HG03378 (cell line): ENCODE measurements at regions not wholly inside any gene's neighbourhood (a gene's known extent, or its start where the extent isn't known, plus 50 kb on each side); places are given as distances from the start of the nearest gene placed in this dataset.
"Not testable (repeated sequence)": the region's sequence is repeated elsewhere in the genome, so short reads cannot be mapped to it uniquely, and the experiment has no call there.

ENCODE experiments used
- ATAC-seq: cut with Tn5 transposase; IDR thresholded peaks from one replicate; pipeline ENCODE4 v1.9.1; 2021; ENCODE audit warnings: mild to moderate bottlenecking, moderate library complexity; ENCODE audit not compliant: unreplicated experiment

DNA sequence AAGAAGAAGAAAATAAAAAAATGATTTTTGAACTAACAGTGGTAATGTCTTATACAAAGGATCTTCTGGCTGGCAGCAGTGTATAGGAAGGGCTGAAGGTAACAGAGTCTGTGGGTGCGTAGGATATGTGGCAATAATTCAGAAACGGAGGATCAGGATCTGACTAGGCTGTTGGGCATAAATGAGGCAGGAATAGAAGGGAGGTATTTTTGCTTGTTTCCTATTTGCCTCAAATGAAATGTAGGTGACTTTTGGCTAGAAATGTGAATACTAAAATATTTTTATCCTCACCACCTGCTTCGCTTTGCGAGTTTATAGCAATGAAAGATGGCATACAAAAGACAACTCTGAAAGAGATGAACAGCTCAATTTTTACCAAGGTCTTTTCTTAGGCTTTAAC lies 1086.1 kb upstream of the CELF4 start:
- ATAC-seq = no peak

DNA sequence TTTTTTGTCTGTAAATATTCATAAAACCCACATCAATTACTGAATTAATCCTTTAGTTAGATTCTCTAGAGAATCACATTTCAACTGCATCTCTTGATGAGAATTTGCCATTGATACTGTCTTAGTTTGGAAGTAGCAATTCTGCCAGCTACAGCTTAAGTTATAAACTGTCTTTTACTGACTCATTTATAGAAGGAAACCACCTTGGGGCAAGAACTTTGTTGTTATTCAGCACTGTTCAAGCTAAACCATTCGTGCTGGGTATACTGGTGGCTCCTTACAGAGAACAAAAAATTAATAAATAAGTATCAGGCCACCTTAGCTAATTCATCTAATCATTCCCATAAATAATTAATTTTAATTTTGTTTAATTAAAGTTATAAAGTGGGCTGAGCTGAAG lies 1082.6 kb upstream of the CELF4 start:
- ATAC-seq = no peak

DNA sequence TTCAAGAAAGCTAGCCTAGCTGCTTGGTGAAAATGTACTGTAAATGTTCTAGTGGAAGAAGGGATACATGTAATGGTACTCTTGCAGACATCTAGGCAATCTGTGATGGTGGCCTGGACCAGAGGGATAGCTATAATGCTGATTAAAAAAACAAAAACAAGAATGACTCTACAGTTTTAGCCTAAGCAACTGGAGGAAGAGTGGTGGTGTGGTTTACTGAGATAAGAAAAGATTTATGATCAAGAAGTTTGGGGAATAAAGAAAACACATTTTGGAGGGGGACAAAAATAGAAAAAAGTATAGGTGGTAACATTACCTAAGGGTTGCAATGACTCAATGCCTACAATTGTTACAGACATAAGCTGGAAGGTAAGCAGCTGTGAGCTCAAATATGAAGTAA lies 1080.7 kb upstream of the CELF4 start:
- ATAC-seq = no peak

DNA sequence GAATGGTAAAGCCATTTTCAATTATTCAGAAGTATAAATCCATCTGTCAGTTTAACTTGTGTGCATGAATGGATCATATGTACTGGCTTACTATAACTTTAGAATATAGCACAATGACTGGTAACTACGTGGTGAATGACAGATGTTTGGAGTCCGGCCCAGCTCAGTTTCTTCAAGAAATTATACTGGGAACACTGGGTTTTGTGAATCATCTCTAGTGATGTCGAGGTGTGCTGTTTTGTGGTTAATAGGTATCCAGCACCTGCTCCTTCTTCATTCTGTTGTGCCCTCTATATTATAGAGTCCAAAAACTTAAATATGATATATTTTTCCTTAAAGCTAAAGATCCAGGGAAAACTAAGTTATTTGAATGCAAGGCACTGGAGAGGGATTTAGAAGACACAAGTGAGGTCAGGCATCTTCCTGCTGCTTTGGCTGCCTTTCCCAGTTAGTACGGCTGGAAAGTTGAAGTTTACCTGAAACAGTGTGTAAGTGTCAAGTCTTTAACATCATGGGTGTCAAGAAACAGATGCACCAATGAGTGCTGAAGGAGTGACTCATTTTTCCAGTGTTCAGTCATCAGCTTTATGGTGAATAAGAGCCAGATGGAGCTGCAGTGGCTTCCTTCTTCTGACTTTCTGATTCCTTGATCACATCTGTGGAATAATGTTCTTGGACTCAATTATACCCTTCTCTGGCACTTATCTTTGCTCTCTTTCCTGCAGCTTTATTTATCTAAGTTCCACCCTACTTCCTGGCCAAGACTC lies 1079.5 kb upstream of the CELF4 start:
- no peak for ATAC-seq

DNA sequence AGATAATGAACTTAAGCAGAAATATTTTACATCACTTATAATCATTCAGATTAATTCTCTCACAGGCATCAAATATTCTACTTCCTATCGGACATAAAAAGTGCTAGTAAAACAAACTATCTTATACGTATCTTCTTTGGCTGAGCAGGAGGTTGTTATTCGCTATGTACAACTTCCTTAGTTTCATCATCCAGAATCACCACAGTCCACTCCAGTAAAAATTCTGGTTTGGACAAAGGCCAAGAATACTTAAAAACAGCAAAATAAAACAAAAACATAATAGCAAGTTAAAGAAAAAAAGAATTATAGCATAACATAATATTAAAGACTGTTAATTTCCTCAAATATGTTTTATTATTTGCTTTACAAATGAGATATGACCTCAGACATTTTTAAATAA lies 1077.1 kb upstream of the CELF4 start:
- no peak for ATAC-seq

DNA sequence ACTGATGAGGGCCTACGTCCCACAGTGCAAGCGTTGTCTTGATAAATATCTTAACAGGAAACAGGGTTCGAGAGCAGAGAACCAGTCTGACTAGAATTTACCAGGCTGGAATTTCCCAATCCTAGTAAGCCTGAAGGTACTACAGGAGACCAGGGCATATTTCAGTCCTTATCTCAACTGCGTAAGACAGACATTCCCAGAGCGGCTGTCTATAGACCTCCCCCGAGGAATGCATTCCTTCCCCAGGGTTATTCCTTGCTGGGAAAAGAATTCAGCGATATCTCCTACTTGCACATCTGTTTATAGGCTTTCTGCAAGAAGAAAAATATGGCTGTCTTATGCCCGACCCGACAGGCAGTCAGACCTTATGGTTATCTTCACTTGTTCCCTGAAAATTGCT lies 1074.1 kb upstream of the CELF4 start:
- not testable (repeated sequence) for ATAC-seq

DNA sequence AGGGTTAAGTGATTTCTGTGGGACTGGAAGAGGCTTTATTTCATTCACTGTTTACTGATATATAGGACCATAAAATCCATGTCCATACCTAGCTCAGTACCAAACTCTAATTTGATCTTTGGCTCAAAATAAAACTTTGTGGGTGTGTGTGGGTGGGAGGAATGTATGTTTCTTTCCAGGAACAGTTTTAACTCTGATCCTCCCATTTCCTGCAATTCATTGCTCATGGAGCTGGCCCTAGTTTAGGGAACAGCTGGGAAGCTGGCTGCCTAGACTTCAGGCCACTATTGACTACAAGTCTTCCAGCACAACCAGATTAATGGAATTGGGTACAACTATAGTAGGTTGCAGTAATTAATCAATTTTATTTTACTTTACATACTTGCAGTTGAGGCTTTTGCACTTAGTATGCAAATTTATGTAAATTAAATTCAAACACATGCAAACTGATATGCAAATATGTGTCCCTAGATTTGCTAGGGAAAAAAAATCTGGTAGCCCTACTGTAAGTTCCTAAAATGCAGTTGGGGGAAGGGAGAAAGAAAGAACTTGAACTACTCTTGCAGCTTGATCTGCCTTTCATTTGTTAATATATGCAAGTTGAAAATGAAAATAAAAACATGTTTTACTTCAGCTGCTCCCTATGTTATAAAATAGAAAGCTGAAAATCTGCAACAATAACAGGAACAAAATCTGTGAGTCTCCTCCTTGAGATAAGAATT lies 1070.3 kb upstream of the CELF4 start:
- ATAC-seq = no peak

DNA sequence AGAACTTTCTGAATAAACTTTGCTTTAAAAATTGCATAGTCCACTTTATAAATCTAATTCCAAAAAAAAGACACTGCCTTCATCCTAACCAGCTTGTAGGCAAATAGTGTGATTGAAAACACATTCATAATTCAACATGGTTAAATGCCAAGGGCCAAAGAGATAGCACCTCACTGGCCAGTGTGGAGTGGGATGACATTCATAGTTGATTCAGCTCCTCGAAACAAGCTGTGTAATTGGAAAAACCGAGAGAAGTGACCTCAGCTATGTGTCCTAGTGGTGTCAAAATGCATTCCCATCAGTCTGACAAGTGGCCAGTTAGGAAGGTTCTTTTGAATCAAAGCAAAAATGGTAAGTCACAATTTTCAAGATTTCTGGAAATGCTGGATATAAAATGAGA lies 1068.5 kb upstream of the CELF4 start:
- ATAC-seq = no peak

DNA sequence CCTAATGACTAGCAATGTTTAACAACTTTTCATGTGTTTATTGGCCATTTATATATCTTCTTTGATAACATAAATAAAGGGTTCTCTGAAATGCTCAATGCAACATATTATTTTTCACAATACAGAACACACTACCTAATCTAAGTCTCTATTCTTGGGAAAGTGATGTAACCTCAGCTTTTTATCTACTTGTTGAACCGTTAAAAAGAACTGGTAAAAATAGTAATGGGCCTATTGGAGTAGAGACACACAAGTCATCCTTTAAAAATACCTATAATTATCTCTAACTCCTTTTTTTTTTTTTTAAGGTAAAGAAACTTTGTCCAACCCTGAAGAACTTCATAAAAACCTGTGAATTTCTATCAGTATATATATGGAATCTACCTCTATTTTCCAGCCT lies 1067.7 kb upstream of the CELF4 start:
- ATAC-seq = no peak

DNA sequence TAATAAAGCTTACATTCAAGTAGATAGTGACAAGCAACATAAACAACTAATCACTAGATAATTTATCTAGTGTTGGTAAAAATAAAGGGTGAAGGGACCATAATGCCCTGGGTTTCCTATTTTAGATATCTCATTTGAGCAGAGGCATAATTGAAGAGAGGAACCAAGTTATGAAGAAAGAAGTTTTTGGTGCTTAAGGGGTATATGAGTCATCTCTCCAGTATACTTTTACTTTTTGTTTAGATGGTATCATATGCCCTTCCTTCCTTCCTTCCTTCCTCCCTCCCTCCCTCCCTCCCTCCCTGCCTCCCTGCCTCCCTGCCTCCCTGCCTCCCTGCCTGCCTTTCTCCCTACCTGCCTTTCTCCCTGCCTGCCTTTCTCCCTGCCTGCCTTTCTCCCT lies 1053.5 kb upstream of the CELF4 start:
- ATAC-seq = peak; percentile 75

DNA sequence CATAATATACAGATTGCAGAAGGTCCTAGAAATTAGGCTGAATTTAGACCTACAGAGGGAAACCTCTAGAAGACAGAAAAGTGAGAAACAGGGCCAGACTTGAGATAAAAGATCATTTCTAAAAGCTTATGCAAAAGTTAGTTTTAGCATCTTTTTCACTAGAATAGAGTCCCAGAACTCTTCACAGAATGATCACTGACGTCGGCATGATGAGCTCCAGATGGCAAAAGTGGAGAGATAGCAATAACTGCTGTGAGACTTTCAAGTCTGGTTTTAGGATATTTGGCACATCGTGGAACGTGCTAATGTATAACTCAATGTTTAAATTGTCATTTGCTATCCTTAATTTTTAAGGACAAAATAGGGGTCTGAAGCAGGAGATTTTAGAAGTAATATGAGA lies 1050.7 kb upstream of the CELF4 start:
- no peak for ATAC-seq

DNA sequence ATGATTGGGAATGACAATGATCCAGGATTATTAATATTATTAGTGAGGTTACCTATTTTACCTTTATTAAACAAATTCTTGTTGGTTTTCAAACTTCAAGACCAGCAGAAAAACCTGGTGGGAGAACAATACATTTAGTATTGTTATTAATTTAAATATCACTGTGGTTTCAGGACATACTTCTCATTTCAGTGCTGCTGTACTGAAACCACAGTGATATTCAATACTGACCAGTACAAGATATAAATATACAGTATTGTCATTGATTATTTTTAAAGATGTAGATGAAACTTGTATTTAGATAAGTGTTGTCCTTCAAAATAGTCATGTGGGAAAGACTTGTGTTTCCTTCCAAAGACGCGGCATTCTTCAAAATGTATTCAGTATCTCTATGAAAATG lies 1047.3 kb upstream of the CELF4 start:
- no peak for ATAC-seq

DNA sequence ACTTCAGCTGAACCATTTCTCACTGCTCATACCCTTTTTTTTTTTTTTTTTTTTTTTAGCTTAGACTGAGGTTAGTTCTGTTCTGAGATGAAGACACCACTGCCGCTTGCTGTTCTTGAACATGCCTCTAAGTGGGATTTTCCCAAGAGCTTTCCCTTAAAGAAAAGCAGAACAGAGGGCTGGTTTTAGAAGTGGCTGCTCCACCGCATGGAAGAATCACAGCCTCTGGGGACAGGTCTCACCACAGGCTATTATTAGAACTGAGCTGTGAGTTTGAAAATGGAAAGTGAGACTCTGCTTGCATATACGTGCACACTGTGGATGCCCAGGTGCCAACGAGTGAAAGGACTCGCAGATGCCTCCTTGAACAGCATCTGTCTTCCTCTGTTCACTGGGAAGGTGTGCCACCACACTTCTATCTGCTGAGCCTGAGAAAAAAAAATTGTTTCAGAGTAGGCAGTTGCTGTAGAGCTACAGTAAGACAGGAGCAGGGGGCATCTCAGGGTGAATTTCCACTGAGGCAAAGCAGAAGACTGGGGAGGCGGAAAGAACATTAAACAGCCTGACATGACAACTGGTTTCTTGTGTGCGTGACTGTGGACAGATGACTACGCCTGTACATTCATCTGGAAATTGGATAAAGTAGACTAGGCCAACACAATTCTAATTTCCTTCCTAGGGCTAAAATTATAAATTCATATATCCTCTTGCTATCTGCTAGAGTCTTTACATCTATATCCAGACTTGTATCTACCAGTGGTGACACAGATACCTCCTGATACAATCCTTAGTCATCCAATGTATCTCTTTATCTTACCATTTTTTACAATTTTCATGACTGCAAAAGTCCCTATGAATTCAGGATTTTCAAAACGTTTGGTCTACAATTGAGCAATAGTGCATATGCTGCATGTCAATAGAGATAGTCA lies 1045.7 kb upstream of the CELF4 start:
- peak; percentile 87 for ATAC-seq

DNA sequence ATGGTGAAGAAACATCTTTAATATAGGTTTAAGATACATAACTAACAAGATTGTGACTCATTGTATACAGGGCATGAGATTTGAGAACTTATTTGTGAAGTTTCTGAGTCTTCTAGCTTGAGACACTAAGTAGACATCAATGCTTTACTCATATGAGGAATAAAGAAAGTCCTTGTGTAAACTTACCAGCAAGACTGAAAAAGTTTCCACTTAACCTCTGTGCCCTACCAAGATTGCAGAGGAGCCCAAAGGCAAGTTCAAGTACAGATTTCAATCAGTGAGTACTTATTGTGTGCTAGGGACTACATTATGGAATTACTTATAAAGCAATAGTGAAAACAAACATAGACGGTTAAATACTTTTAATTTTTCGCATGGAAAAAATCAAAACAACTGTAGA lies 1041.2 kb upstream of the CELF4 start:
- peak; percentile 39 for ATAC-seq

DNA sequence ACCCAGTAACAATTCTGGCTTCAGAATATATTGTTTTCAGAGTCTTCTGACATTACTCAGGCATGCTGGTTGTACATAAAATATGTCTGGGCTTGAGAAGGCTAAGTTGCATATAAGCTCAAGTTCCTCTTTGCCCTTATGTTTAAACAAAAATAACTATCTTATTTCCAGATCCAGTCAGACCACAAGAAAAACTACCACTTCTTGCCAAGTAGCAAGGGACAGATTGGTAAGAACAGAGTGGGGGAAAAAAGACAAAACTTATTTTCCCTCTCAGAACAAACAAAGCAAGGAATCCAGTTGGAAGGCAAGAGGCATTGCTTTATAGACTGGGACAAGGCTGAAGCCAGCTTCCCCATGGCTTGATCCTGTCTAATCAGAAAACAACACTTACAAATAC lies 1036.7 kb upstream of the CELF4 start:
- no peak for ATAC-seq

DNA sequence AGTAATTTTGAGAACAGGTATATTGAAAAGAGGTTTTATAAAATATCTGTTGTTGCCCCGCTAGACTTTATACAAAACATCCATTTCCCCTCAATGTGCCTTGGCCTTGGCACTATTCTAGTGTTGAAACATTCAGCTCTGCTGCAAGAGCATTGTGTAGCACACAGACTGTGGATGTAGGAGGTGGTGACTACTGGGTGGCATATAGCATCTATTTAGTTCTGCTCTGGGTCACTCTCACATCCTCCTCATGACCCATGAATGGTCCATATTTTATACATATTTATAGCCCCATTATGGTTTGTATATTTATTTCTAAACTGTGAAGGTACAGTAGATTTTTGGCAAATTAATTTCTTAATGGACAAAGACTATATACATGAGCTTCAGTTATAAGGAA lies 1022.0 kb upstream of the CELF4 start:
- no peak for ATAC-seq

DNA sequence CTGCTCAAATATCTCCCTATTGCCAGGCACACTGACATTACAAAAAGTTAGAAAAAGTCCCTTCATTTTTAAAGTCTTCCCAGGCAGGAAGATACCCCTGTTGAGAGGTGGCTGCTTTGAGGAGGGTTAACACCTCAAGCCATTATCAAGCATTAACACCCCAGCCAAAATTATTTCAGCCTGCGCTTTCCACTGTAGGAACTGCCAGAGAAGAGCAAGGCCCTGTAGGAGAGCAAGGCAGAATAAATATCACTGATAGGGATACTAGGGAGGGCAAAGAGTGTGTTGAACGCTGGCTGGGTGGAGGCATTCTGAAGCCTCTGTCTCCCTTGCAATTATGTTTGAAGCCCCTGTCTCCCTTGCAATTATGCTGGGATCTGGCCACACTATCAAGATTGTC lies 1020.7 kb upstream of the CELF4 start:
- no peak for ATAC-seq

DNA sequence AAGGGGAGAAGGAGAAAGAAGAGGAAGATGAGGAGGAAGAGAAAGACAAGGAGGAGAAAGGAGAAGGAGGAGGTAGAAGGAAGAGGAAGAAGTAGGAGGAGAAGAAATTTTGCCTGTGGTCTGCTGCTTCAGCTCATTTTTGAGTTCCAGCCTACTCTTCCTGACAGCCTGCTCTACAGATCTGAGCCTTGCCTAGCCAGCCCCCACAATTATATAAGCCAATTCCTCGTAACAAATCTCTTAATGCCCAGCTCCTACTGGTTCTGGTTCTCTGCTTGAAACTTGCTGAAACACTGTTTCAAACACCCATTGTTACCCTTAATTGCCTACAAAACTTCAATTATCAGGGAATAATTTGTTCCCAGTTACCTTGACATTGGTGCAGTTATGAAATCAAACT lies 1014.2 kb upstream of the CELF4 start:
- no peak for ATAC-seq

DNA sequence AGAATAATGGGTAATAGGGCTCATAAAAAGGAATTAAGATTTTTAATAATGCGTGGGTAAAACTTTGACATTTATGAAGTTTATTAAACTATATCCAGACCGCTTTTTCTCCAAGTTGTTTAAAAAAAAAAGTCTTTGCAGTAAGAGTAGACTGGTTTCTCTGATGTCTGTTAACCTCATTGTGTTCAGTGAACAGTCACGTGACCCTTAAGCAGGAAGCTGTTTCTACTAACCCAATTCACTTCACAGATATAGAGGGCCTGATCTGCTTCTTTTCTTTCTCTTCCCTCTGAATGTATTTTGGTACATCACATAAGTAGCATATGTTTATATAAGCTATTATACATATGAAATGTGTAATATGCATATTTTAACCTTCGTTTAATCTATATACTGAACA lies 1011.3 kb upstream of the CELF4 start:
- no peak for ATAC-seq

DNA sequence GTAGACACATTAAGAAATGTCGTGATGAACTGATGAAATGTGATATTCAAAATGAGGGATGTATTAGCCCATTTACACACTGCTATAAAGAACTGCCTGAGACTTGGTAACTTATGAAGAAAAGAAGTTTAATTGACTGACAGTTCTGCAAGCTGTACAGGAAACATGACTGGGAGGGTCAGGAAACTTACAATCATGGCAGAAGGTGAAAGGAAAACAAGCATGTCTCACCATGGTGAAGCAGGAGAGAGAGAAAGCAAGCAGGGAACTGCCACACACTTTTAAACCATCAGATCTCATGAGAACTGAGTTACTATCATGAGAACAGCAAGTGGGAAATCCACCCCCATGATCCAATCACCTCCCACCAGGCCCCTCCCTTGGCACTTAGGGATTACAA lies 1010.8 kb upstream of the CELF4 start:
- no peak for ATAC-seq

DNA sequence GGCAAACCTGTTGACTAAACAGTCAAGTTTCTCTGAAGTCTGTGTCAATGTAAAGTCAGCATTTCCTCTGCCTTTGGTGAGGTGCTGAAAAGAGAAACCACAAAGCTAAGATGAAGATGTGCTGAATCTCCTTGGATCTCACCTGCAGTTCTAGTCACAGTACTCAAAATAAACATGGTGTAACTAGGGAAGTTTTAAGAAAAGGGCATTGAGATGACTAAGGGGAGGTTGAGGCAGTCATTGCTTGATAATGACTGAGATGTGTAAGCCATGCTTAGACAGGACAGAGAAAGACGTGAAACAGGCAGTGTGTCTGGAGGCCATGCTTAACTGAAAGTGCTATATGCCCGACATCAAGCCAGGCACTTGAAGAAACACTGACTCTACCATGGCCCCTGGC lies 1010.0 kb upstream of the CELF4 start:
- ATAC-seq = no peak

DNA sequence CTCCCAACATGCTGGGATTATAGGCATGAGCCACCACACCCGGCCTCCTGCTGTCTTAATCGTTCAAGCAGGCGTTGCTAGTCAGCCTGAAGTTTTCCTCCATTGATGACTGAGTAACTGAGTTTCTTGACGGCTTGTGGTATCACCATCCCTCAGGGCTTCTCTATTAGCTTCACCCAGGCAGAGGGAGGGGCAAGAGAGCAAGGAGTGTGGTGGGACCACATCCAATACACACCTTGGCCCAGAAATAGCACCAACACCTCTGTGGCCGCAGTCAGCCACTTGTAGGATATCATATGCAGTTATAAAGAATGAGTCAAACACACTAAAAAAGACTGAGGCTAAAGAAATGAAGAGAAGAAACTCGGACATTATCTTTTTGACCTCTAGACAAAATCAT lies 1009.4 kb upstream of the CELF4 start:
- no peak for ATAC-seq
